ENCODE measurements at regions not wholly inside any gene's neighbourhood (a gene's known extent, or its start where the extent isn't known, plus 50 kb on each side); places are given as distances from the start of the nearest gene placed in this dataset.

DNA sequence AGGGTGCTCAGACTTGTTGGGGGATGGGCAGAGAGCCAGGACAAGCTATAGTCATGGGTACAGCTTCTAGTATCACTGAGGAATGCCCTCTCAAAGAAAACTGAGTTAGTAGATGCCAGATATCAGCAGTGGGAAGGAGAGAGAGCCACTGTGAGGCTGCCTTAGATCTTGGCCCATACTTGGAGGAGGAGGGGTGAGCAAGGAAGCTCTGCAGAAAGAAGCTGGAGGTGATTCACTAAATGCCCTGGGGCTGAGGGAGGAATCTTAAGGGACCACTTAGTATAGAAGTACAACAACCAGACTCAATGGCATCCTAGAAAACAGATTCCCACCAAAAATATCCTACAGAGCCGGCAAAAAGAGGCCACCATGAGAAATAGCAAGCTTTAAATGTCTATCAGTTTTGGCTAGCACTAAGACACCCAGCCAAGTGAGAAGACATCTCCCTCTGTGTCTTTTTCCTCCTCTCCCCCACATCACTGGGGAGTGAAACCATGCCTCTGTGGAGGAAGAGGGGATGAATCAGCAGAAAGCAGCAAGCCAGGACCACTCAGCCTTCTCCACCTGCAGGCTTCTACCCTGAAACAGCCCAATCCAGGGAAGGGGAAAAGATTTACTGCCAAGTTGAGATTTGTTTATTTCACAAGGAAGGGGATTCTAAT lies 282.5 kb upstream of the STT3B start:
- no peak for DNase-seq (ENCODE audit: low spot score)
- intact Hi-C loops (cut with micrococcal nuclease) = loop anchor here (10.0 kb wide), 2 partner anchors 225 to 595 kb away; no protein-coding TSS in a partner anchor
- Mint-ChIP-seq H3K4me1 (ENCODE audit: low read depth) (peaks cover 57% of the 10 kb centered on the region), H3K27ac (peak overlapping the region; percentile 5), H3K4me3 (ENCODE audit: low read depth) (no peak overlapping the region), H3K36me3 (ENCODE audit: low read depth) (peaks cover 19% of the 10 kb centered on the region), H3K9me3 (peaks cover 24% of the 10 kb centered on the region), H3K27me3 (ENCODE audit: low read depth) (peaks cover under 1% of the 10 kb centered on the region)

- no peak for DNase-seq (ENCODE audit: low spot score)
- peaks cover 19% of the 10 kb centered on the region for H3K36me3 Mint-ChIP-seq (ENCODE audit: low read depth)
- H3K4me3 Mint-ChIP-seq (ENCODE audit: low read depth) = no peak overlapping the region
- peak overlapping the region; percentile 34 for H3K27ac Mint-ChIP-seq
- no peaks in the 10 kb centered on the region for H3K27me3 Mint-ChIP-seq (ENCODE audit: low read depth)
- H3K9me3 Mint-ChIP-seq = peaks cover 25% of the 10 kb centered on the region
- peaks cover 57% of the 10 kb centered on the region for H3K4me1 Mint-ChIP-seq (ENCODE audit: low read depth)
- intact Hi-C loops (cut with micrococcal nuclease) = loop anchor here (10.0 kb wide), 2 partner anchors 224 to 596 kb away; no protein-coding TSS in a partner anchor
Measured at GRCh38 chr3:31251083-31251482, 281.6 kb upstream of the STT3B start.

DNA sequence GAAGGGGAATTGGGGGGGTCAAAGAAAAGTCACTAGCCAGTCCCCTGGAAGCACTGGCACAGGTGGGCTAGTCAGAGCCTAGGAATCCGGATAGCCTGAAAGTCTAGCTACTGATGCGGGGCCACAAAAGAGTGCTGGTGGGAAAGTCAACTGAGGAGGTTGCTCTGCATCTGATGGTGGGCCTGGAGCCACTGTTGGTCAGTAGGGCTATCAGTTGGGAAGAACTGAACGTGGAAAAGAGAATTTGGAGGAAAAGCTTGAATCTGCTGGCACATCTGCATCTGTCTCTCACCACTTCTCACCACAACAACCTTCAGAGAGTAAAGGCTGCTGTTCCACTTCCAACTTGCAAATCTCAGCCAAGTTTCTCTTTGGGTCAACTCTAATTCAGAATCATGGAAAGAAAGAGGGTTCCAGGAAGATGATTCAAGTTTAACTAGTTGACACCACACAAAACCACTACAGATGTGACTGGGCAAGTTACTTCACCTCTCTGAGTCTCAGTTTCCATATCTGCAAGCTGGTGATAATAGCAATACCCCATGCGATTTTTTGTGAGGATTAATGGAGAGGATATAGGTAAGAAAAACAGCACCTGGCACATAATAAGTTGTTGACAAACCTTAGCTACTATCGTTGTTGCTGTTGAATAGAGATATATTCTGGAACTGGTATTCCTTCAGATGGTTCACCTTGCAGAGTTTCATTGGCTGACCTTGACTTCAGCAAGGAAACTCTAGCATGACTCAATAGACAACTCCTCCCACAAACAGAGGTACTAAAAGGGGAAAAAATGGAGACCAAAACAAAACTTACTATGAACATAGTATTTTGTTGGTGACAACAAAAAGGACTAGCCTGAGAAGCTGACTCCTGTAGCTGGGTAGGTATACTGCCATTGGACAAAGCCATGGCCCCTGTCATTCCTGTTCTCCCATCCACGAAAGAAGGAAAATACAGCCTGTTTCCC lies 280.2 kb upstream of the STT3B start:
- intact Hi-C loops (cut with micrococcal nuclease) = loop anchor here (1.0 to 10.0 kb wide), 9 partner anchors 22 to 598 kb away; partner anchors contain the start of gene STT3B
- peaks cover 57% of the 10 kb centered on the region for H3K4me1 Mint-ChIP-seq (ENCODE audit: low read depth)
- H3K27ac Mint-ChIP-seq = peak overlapping the region; percentile 55
- peaks cover 25% of the 10 kb centered on the region for H3K9me3 Mint-ChIP-seq
- DNase-seq (ENCODE audit: low spot score) = no peak
- no peak overlapping the region for H3K4me3 Mint-ChIP-seq (ENCODE audit: low read depth)
- no peaks in the 10 kb centered on the region for H3K27me3 Mint-ChIP-seq (ENCODE audit: low read depth)
- H3K36me3 Mint-ChIP-seq (ENCODE audit: low read depth) = peaks cover 19% of the 10 kb centered on the region

GRCh38 chr3:31253782-31254181 lies 278.9 kb upstream of the STT3B start:
- H3K4me1 Mint-ChIP-seq (ENCODE audit: low read depth) = peaks cover 50% of the 10 kb centered on the region
- DNase-seq (ENCODE audit: low spot score) = no peak
- no peak overlapping the region for H3K4me3 Mint-ChIP-seq (ENCODE audit: low read depth)
- H3K36me3 Mint-ChIP-seq (ENCODE audit: low read depth) = peaks cover 19% of the 10 kb centered on the region
- intact Hi-C loops (cut with micrococcal nuclease) = loop anchor here (2.0 to 10.0 kb wide), 4 partner anchors 35 to 599 kb away; partner anchors contain the start of gene STT3B
- peak overlapping the region; percentile 83 for H3K27ac Mint-ChIP-seq
- H3K27me3 Mint-ChIP-seq (ENCODE audit: low read depth) = no peaks in the 10 kb centered on the region
- peaks cover 25% of the 10 kb centered on the region for H3K9me3 Mint-ChIP-seq

- H3K4me1 Mint-ChIP-seq (ENCODE audit: low read depth) = peaks cover 47% of the 10 kb centered on the region
- H3K27me3 Mint-ChIP-seq (ENCODE audit: low read depth) = no peaks in the 10 kb centered on the region
- no peak for DNase-seq (ENCODE audit: low spot score)
- H3K27ac Mint-ChIP-seq = no peak overlapping the region
- no peak overlapping the region for H3K4me3 Mint-ChIP-seq (ENCODE audit: low read depth)
- intact Hi-C loops (cut with micrococcal nuclease) = loop anchor here (10.0 kb wide), 2 partner anchors 220 to 600 kb away; no protein-coding TSS in a partner anchor
- H3K36me3 Mint-ChIP-seq (ENCODE audit: low read depth) = peaks cover 19% of the 10 kb centered on the region
- peaks cover 27% of the 10 kb centered on the region for H3K9me3 Mint-ChIP-seq
Measured at GRCh38 chr3:31254483-31254882, 278.2 kb upstream of the STT3B start.

DNA sequence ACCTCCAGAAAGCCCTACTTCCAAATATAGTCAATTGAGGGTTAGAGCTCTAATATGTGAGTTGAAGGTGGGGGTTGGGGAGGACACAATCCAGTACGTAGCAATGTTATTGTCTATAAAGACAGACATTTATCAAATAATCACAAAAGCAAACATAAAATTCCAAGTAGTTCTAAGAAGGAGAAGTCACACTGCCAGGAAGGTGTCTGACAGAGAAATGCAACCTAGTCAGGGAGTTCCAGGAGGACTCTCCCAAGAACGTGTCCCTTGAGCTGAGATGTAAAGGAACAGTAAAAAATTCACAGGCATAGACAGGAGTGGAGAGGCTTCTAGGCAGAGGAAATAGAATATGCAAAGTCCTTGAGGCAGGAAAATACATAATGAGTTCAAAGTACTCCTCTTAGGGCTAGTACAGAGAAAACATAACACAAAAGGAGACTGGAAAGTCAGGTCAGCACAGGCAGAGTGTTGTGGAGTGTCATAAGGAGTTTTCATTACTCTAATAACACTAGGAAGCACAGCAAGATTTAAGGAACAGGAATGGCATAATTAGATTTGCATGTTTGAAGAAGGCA lies 277.6 kb upstream of the STT3B start:
- H3K27ac Mint-ChIP-seq = no peak overlapping the region
- no peak overlapping the region for H3K4me3 Mint-ChIP-seq (ENCODE audit: low read depth)
- peaks cover 19% of the 10 kb centered on the region for H3K36me3 Mint-ChIP-seq (ENCODE audit: low read depth)
- no peaks in the 10 kb centered on the region for H3K27me3 Mint-ChIP-seq (ENCODE audit: low read depth)
- peaks cover 41% of the 10 kb centered on the region for H3K4me1 Mint-ChIP-seq (ENCODE audit: low read depth)
- DNase-seq (ENCODE audit: low spot score) = no peak
- peaks cover 33% of the 10 kb centered on the region for H3K9me3 Mint-ChIP-seq
- intact Hi-C loops (cut with micrococcal nuclease) = loop anchor here (10.0 kb wide), 2 partner anchors 220 to 600 kb away; no protein-coding TSS in a partner anchor

- Mint-ChIP-seq H3K27me3 (ENCODE audit: low read depth) (no peaks in the 10 kb centered on the region), H3K4me3 (ENCODE audit: low read depth) (no peak overlapping the region)
Measured at GRCh38 chr3:31262201-31262600, 270.5 kb upstream of the STT3B start.

GRCh38 chr3:31263897-31264296 lies 268.8 kb upstream of the STT3B start:
- H3K36me3 Mint-ChIP-seq (ENCODE audit: low read depth) = peaks cover 4% of the 10 kb centered on the region
- no peaks in the 10 kb centered on the region for H3K27me3 Mint-ChIP-seq (ENCODE audit: low read depth)
- no peak for DNase-seq (ENCODE audit: low spot score)
- H3K4me3 Mint-ChIP-seq (ENCODE audit: low read depth) = no peak overlapping the region
- peaks cover 4% of the 10 kb centered on the region for H3K4me1 Mint-ChIP-seq (ENCODE audit: low read depth)
- H3K27ac Mint-ChIP-seq = no peak overlapping the region
- peaks cover 15% of the 10 kb centered on the region for H3K9me3 Mint-ChIP-seq
- intact Hi-C loops (cut with micrococcal nuclease) = no loop called here

More at GRCh38 chr3:31262201-31262600, 270.5 kb upstream of the STT3B start:
- Mint-ChIP-seq H3K4me1 (ENCODE audit: low read depth) (no peaks in the 10 kb centered on the region), H3K27ac (no peak overlapping the region), H3K36me3 (ENCODE audit: low read depth) (peaks cover 4% of the 10 kb centered on the region), H3K9me3 (peaks cover 15% of the 10 kb centered on the region)
- intact Hi-C loops (cut with micrococcal nuclease) = no loop called here
- no peak for DNase-seq (ENCODE audit: low spot score)

DNA sequence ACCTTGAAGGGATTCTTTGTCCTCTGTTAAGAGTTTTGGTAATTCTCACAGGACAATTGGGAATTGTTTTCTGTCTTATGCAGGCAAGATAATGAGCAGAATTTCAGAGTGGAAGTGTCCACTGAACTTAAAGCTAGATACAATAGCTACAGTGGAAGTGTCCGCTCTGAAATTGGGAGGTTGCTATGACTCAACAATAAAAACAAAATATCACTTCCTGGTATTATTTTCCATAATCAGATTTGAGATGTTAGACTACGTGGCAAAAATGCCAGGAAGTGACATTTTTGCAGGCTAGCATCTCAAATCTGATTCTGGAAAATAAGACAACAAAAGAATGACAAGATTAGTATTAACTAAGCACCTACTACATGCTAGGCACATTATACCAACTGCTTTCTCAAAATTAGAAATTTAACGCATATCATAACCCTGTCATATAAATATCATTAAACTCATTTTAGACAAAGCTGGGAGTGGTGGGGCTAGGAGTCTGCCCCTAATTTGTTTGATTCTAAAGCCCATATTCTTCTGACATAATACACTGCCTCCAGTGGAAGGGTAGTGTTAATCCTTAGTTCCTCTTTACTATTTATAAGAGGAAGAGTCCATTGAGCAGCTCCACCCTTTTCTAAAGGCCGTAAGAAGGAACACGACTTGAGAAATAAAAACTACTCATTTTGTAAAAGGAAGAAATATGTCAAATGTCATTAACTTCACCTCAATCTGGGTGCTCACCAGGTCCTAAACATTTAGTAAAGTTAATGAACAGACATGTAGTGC lies 266.9 kb upstream of the STT3B start:
- H3K27me3 Mint-ChIP-seq (ENCODE audit: low read depth) = no peaks in the 10 kb centered on the region
- intact Hi-C loops (cut with micrococcal nuclease) = no loop called here

DNA sequence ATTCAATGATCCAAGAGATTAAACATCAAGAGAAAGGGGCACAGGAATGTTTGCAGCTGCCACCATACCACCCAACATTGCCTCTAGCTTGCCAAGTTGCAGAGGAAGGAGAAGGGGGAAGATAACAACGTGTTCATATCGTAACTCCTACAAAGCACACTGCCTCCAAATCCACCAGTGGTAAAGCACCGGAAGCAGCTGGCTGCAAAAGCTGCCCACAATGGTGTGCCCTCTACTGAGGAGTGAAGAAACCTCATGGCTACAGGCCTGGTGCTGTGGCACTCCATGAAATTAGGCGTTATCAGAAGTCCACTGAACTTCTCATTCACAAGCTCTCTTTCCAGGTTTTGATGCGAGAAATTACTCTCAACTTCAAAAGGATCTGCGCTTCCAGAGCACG lies 263.9 kb upstream of the STT3B start:
- H3K36me3 Mint-ChIP-seq (ENCODE audit: low read depth) = no peaks in the 10 kb centered on the region
- H3K9me3 Mint-ChIP-seq = no peaks in the 10 kb centered on the region
- intact Hi-C loops (cut with micrococcal nuclease) = no loop called here
- H3K27ac Mint-ChIP-seq = no peak overlapping the region
- no peak overlapping the region for H3K4me3 Mint-ChIP-seq (ENCODE audit: low read depth)
- peaks cover 6% of the 10 kb centered on the region for H3K27me3 Mint-ChIP-seq (ENCODE audit: low read depth)
- peaks cover 6% of the 10 kb centered on the region for H3K4me1 Mint-ChIP-seq (ENCODE audit: low read depth)
- no peak for DNase-seq (ENCODE audit: low spot score)

More for the DNA sequence above, 266.9 kb upstream of the STT3B start:
- Mint-ChIP-seq H3K27ac (no peak overlapping the region), H3K9me3 (peaks cover under 1% of the 10 kb centered on the region), H3K4me3 (ENCODE audit: low read depth) (no peak overlapping the region), H3K4me1 (ENCODE audit: low read depth) (peaks cover 4% of the 10 kb centered on the region), H3K36me3 (ENCODE audit: low read depth) (peaks cover 1% of the 10 kb centered on the region)
- DNase-seq (ENCODE audit: low spot score) = no peak

GRCh38 chr3:31270010-31270409 lies 262.7 kb upstream of the STT3B start:
- intact Hi-C loops (cut with micrococcal nuclease) = no loop called here
- H3K4me1 Mint-ChIP-seq (ENCODE audit: low read depth) = peaks cover 6% of the 10 kb centered on the region
- DNase-seq (ENCODE audit: low spot score) = no peak
- H3K36me3 Mint-ChIP-seq (ENCODE audit: low read depth) = no peaks in the 10 kb centered on the region
- no peak overlapping the region for H3K27ac Mint-ChIP-seq
- H3K4me3 Mint-ChIP-seq (ENCODE audit: low read depth) = no peak overlapping the region
- H3K27me3 Mint-ChIP-seq (ENCODE audit: low read depth) = peaks cover 12% of the 10 kb centered on the region
- H3K9me3 Mint-ChIP-seq = no peaks in the 10 kb centered on the region

Measured in activated T-helper 2 cell treated with anti-CD3 and anti-CD28 coated beads, Interferon-gamma antibody, Interleukin-2, Interleukin-4, amounts not matched to agents 10 μg/mL and 5 μg/mL and 100 μg/mL, durations not matched to agents 14 hours and 24 hours and 36 hours (primary cell).